H7 (cell line): ENCODE measurements at regions not wholly inside any gene's neighbourhood (a gene's known extent, or its start where the extent isn't known, plus 50 kb on each side); places are given as distances from the start of the nearest gene placed in this dataset.
A peak's percentile ranks its signal among the peaks of the same experiment; 100 is the strongest.

ENCODE experiments used
- DNase-seq: peaks from one replicate; pipeline ENCODE4 v3.0.0; 2012
- H3K27me3 ChIP-seq: 2 replicates; pipeline ENCODE4 v1.6.0; 2011; ENCODE audit warnings: mild to moderate bottlenecking, low read length; ENCODE audit not compliant: control insufficient read depth, insufficient read depth
- H3K36me3 ChIP-seq: replicated peaks from 2 replicates; pipeline ENCODE4 v1.5.1; 2011; ENCODE audit warnings: low read length; ENCODE audit not compliant: control insufficient read depth, insufficient read depth
- H3K4me3 ChIP-seq: 2 replicates; pipeline ENCODE4 v1.5.1; 2011; ENCODE audit warnings: low read depth, mild to moderate bottlenecking, control low read depth, low read length, moderate library complexity; ENCODE audit not compliant: insufficient read depth

DNA sequence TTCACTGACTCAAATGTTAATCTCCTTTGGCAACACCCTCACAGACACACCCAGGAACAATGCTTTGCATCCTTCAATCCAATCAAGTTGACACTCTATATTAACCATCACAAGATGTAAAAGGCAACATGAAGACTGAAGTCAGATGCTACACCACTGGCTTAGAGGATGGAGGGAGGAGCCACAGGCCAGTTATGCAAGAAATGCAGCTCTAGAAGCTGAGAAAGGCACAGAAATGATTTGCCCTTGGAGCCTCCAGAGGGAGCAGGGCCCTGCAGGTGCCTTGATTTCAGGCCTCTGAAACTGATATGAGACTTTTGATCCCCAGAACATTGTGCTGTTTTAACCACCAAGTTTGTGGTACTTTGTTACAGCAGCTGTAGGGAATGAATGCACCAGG lies 276.3 kb downstream of the KCNS3 start:
- no peaks in the 10 kb centered on the region for H3K36me3 ChIP-seq
- H3K4me3 ChIP-seq: no peak overlapping the region
- no peaks in the 10 kb centered on the region for H3K27me3 ChIP-seq
- no peak for DNase-seq

DNA sequence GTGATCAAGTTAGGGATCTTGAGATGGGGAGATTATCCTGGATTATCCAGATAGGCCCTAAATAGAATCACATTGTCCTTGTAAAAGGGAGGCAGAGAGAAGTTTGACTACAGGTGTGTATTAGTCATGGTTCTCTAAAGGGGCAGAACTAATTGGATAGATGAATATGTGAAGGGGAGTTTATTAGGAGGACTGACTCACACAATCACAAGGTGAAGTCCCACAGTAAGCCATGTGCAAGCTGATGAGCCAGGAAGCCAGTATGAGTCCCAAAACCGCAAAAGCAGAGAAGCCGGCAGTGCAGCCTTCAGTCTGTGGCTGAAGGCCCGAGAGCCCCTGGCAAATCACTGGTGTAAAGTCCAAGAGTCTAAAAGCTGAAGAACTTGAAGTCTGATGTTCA lies 275.8 kb downstream of the KCNS3 start:
- Histone ChIP-seq H3K4me3 (no peak overlapping the region), H3K27me3 (no peaks in the 10 kb centered on the region), H3K36me3 (no peaks in the 10 kb centered on the region)
- DNase-seq: no peak

DNA sequence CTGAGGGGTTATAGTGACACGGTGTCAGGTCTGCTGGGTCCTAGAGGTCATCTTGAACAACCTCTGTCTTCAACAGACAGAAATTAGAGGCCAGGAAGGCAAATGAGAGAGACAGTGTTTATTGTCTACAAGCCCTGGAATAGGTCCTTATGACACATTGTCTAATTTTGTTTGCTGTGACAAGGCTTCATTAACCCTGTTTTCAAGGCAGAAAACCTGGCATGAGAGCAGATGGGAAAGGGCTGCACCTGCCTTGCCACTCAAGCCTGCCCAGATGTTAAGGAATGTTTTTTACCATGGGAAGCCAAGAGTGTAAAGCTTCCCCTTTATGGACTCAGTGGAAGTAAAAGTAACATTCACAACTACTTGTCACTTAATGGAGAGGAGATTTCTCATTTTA lies 275.3 kb downstream of the KCNS3 start:
- DNase-seq: no peak
- Histone ChIP-seq H3K27me3 (no peaks in the 10 kb centered on the region), H3K36me3 (no peaks in the 10 kb centered on the region), H3K4me3 (no peak overlapping the region)

DNA sequence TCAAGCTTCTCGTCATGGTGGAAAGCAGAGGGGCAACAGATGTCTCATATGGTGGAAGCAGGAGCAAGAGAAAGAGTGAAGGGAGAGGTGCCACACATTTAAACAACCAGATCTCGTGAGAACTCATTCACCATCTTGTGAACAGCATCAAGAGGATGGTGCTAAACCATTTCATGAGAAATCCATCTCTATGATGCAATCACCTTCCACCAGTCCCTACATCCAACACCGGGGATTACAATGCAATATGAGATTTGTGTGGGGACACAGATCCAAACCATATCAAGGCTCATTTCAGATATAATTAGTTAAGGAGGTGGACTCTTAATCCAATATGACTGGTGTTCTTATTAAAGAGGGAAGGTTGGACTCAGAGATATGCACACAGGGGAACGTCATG lies 272.8 kb downstream of the KCNS3 start:
- Histone ChIP-seq H3K27me3 (no peaks in the 10 kb centered on the region), H3K36me3 (no peaks in the 10 kb centered on the region), H3K4me3 (no peak overlapping the region)
- no peak for DNase-seq

DNA sequence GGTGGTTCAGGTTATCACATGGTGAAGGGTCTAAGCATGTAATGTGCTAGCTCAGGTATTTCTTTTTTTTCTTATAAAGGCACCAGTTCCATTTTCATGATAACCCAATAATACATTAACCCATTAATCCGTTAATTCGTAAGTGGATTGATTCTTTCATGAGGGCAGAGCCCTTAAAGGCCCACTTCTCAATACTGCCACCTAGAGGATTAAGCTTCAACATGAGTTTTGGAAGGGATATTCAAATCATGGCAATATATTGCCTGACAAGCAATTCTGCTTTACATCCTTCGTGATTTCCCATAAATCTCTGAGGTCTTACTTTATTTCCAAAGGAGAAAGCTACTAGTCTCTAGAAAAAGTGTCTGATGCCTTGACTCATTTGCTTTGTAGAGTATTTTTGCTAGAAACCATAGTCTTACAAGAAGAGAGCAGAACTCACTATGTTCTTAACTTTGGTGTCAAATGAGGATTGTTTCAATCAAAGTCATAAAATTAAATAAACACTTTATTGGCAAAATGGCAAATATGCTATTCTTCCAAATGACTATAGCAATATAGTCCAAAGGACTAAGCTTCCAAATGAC lies 271.3 kb downstream of the KCNS3 start:
- peak; percentile 49 for DNase-seq
- H3K36me3 ChIP-seq: no peaks in the 10 kb centered on the region
- no peak overlapping the region for H3K4me3 ChIP-seq
- no peaks in the 10 kb centered on the region for H3K27me3 ChIP-seq

DNA sequence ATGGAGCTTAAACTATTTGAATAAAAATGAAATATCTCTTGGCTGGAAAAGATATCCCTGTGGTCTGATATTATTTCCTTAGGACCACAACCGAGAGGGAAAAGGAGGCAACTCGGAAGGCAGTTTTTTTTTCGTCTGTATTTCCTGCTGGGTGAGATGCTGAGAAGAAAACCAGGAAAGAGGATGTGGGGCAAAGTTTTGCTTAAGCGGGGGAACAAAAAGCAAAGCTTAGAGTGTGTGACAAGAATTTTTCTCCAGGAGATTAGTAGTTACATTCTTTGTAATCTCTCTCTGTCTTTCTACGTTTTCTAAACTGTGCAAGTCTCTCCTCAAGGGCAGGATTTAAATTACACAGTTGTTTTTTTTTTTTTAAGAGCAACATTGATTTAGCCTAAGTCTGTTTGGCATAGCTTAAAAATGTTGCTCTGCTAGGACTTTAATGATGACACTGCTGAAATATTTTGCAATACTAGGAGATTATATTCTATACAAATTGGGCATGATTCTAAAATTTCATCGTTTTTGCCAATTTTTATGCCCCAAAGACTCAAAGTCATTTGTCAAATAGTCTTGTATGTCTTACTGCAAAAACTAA lies 258.5 kb downstream of the KCNS3 start:
- Histone ChIP-seq H3K27me3 (no peaks in the 10 kb centered on the region), H3K4me3 (no peak overlapping the region), H3K36me3 (no peaks in the 10 kb centered on the region)
- DNase-seq: no peak

DNA sequence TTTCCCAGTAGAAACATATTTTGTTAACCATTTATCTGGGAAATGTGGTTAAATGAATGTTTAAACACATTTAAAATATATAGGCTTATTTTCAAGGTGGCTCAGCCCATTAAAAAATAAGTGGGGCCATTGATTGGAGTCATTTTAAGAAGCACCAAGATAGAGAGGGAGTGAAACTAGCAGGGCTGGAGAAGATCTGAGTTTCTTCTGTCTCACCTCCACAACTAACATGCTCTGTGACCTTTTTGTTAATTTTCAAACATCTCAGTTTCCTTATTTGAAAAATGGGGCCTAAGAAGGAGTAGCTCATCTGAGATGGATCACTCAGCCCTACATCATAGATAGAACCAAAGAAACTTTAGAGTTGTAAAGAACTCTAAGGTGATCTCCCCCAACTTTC lies 254.8 kb downstream of the KCNS3 start:
- H3K4me3 ChIP-seq: no peak overlapping the region
- no peak for DNase-seq
- no peaks in the 10 kb centered on the region for H3K27me3 ChIP-seq
- no peaks in the 10 kb centered on the region for H3K36me3 ChIP-seq

DNA sequence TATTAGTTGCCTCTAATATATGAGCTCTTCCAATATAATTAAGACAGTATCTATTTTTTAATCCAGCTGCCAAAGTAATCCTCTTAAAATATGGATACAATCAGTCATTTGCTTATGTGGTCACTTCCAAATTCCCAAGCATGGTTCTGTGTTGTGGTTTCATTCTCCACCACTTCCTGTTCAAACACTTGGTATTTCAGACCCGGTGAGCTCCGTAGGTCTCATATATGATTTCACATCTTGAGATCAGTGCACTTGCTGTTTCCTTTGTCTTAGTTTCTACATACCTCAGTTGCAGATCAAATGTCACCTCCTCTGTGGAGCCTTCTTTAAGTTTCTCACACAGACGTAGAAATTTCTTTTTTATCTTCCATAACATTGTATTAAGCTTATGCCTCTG lies 254.2 kb downstream of the KCNS3 start:
- H3K36me3 ChIP-seq: no peaks in the 10 kb centered on the region
- no peaks in the 10 kb centered on the region for H3K27me3 ChIP-seq
- no peak overlapping the region for H3K4me3 ChIP-seq
- no peak for DNase-seq

DNA sequence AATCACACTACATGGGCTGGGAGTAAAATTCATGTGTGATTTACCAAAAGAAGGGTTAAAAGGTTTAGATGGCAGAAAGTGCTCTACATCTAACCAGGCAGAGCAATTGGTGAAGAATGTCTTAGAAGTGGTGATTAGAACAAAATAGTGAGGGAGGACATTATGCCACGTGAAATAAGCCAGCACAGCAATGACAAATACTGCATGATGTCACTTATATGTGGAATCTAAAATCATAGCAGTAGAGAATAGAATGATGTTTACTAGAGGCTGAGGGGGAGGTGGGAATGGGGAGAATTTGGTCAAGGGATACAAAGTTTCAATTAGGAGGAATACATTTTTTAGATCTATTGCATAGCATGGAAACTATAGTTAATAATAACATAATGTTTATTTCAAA lies 253.3 kb downstream of the KCNS3 start:
- no peak for DNase-seq
- H3K4me3 ChIP-seq: no peak overlapping the region
- H3K27me3 ChIP-seq: no peaks in the 10 kb centered on the region
- no peaks in the 10 kb centered on the region for H3K36me3 ChIP-seq

DNA sequence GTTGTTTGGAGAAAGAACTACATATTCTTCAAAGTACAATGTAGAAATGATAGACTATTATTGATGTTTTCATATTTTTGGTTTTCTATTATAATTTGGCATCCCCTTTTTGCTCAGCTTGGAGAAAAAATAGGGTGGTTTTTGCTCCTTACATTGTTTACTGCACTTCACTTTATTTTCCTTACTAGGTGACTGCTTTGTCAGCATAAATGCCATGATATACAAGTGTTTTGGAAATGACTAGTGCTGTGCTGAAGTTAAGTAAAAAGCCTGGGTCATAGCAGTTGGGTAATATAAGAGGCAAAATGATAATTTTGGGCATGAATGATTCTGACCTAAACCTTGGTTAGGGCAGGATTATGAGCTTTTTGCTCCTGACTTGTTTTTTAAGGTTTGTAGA lies 250.9 kb downstream of the KCNS3 start:
- H3K4me3 ChIP-seq: no peak overlapping the region
- DNase-seq: no peak
- no peaks in the 10 kb centered on the region for H3K27me3 ChIP-seq
- H3K36me3 ChIP-seq: no peaks in the 10 kb centered on the region

DNA sequence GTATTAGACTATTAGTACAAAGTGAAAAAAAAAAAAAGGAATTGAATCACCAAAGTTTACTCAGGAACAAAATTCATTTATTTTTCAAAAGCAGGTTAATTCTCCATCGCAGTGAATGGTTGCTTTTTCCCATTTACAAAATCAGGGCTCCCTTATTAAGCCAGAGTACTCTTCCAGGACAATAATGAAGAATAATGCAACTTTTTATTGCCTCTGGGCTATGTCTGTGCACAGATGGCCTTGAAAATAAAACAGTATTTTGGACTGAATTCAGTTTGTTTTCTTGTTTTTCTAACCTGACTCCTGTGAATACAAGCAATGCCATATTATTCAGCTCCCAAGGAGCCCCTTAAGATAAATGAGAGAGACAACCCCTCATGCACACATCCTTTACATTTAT lies 246.8 kb downstream of the KCNS3 start:
- Histone ChIP-seq H3K27me3 (no peaks in the 10 kb centered on the region), H3K4me3 (no peak overlapping the region), H3K36me3 (no peaks in the 10 kb centered on the region)
- no peak for DNase-seq

DNA sequence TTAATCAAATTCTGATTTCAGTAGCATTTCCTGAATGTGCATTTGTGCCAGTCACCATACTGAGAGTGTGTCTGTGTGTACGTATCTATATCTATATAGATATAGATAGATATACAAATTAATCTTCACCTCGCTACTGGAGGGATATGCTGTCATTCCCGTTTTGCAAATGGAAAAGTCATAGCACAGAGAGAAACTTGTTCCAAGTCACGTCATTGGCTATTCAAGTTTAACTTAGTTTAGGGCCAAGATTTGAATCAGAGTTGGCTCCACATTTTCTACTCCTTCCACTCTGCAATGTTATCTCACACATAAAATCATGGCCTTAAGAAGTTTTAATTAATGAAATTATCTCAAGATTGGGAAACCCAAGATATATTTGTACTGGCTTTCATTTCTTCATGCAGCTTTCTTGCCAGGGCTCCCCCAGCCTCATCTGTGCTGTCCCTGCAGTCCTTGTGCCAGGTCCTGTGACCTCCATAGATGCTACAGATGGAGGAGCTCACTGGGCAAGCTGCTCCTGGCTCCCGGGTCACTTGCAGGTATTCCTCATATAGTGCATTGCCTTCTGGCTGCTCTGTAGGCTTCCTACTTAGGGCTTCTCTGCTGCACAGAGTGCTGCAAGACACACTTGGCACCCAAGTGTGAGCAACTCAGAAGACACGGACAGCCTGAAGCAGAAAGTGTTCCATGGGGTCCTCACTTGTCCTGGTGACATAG lies 245.8 kb downstream of the KCNS3 start:
- DNase-seq: no peak
- Histone ChIP-seq H3K36me3 (no peaks in the 10 kb centered on the region), H3K27me3 (no peaks in the 10 kb centered on the region), H3K4me3 (no peak overlapping the region)

DNA sequence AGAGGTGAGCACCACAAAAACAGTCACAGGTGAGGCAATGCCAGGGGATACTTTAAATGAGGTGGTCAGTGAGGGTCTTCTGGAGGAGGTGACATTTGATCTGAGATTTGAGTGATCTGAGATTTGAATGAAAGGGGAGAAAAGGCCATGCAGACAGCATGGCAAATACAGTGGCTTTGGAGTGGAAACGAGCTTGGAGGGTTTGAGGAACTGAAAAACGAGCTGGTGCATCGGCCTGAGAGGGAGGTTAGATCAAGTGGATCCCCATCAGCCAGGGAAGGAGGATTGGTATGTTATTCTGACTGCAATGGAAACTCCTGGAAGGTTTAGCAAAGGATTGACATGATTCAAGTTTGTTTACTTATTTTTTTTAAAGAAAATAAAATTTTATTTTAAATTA lies 245.1 kb downstream of the KCNS3 start:
- no peak for DNase-seq
- Histone ChIP-seq H3K36me3 (no peaks in the 10 kb centered on the region), H3K4me3 (no peak overlapping the region), H3K27me3 (no peaks in the 10 kb centered on the region)

DNA sequence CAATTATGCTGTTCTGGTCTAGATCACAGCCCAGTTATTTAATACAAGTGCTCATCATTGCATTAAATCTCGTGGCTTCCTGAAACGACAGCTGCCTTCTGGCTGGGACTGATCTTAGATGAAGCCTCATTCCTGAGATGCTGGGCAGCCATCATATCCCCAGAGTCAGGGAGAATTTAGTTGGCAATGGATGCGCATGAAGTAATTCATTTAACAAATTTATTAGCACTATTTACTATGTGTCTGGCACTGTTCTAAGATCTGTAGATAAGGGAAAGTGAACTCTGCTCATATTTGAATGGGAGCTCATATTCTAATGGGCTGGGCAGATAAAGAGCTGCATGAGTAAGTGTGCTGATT lies 244.7 kb downstream of the KCNS3 start:
- no peaks in the 10 kb centered on the region for H3K27me3 ChIP-seq
- H3K4me3 ChIP-seq: no peak overlapping the region
- no peak for DNase-seq
- no peaks in the 10 kb centered on the region for H3K36me3 ChIP-seq

DNA sequence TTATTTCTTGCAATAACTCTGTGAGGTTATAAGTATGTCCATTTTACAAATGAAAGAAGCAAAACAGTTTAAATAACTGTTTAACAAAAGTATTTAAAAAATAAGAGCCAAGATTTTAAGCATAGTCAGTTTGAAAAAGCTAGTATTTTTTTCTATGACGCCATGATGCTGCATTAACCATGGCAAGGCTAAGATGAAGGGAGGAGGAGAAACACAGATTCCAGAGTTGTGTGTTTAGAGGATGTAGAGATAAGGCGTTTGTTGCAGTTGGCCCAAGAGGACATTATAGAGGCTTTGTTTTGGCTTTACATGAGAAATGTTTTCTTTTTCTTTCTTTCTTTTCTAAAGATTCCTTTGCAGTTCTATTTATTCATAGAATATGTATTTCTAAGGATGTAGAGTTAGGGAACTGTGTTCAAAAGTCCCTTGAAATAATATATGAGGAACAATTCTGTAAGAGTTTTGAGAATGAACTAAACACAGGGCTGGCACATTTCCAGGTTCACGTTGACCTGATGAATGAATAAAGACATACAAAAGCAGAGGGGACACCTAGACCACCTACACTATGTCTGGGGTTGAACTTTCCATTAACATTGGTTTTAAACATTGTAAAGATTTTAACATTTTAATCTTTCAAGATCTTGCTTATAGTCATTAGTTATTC lies 244.2 kb downstream of the KCNS3 start:
- no peak overlapping the region for H3K4me3 ChIP-seq
- no peaks in the 10 kb centered on the region for H3K36me3 ChIP-seq
- no peaks in the 10 kb centered on the region for H3K27me3 ChIP-seq
- no peak for DNase-seq
